ENCODE measurements at regions not wholly inside any gene's neighbourhood (a gene's known extent, or its start where the extent isn't known, plus 50 kb on each side); places are given as distances from the start of the nearest gene placed in this dataset.

GRCh38 chr15:36175186-36175740 is 404.2 kb upstream of the CDIN1 start:
- Mint-ChIP-seq H3K27ac (ENCODE audit: unreplicated experiment) (no peak overlapping the region), H3K4me1 (ENCODE audit: unreplicated experiment) (no peaks in the 10 kb centered on the region)

GRCh38 chr15:36175741-36176291 is 403.6 kb upstream of the CDIN1 start:
- Mint-ChIP-seq H3K27ac (ENCODE audit: unreplicated experiment) (no peak overlapping the region), H3K4me3 (ENCODE audit: unreplicated experiment) (no peak overlapping the region), H3K27me3 (ENCODE audit: unreplicated experiment) (no peaks in the 10 kb centered on the region), H3K4me1 (ENCODE audit: unreplicated experiment) (no peaks in the 10 kb centered on the region), H3K9me3 (ENCODE audit: unreplicated experiment) (no peaks in the 10 kb centered on the region), H3K36me3 (ENCODE audit: low read depth, unreplicated experiment) (no peaks in the 10 kb centered on the region)
- TF ChIP-seq CTCF (IDR thresholded peaks at IDR 0.05; ENCODE audit: unreplicated experiment) = no peak
- no peak for DNase-seq (ENCODE audit: low spot score)

More at GRCh38 chr15:36175186-36175740, 404.2 kb upstream of the CDIN1 start:
- no peak for DNase-seq (ENCODE audit: low spot score)
- no peaks in the 10 kb centered on the region for H3K36me3 Mint-ChIP-seq (ENCODE audit: low read depth, unreplicated experiment)
- H3K9me3 Mint-ChIP-seq (ENCODE audit: unreplicated experiment) = no peaks in the 10 kb centered on the region
- no peak for TF ChIP-seq CTCF (IDR thresholded peaks at IDR 0.05; ENCODE audit: unreplicated experiment)
- no peaks in the 10 kb centered on the region for H3K27me3 Mint-ChIP-seq (ENCODE audit: unreplicated experiment)
- H3K4me3 Mint-ChIP-seq (ENCODE audit: unreplicated experiment) = no peak overlapping the region

DNA sequence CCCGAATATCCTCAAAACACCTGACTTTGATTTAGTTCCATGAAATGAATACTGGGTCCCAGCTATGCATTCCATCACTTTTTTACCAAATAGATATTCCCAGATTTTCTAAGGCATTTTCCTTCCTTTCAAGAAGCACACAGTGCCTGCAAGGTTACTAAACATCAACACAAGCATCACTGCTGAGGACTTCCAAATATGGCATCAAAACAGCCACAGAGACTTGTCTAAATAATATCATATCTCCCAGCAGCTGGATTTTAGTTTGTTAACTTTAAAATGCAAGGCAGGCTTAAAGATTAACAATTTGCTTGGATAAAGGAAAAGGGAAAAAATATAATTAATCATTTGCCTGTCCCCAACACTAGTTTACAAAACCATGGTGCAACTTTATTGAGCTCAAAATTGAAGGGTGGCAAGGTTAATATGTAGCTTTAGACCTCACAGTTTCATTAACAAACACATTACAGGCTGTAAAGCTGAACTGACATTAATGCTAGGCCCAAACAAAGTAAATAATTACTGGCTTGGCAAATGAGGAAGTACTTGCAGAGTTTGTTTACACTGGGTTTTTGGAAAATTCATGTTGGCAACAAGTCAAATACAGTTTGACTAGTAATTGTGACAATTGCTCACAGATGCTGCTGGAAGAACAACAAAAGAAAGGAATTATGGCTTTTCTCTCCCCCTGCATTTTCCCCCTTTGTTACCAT is 401.7 kb upstream of the CDIN1 start:
- Mint-ChIP-seq H3K9me3 (ENCODE audit: unreplicated experiment) (no peaks in the 10 kb centered on the region), H3K27me3 (ENCODE audit: unreplicated experiment) (no peaks in the 10 kb centered on the region), H3K4me1 (ENCODE audit: unreplicated experiment) (no peaks in the 10 kb centered on the region), H3K36me3 (ENCODE audit: low read depth, unreplicated experiment) (no peaks in the 10 kb centered on the region), H3K27ac (ENCODE audit: unreplicated experiment) (no peak overlapping the region), H3K4me3 (ENCODE audit: unreplicated experiment) (no peak overlapping the region)
- no peak for DNase-seq (ENCODE audit: low spot score)
- no peak for TF ChIP-seq CTCF (IDR thresholded peaks at IDR 0.05; ENCODE audit: unreplicated experiment)

- no peak overlapping the region for H3K27ac Mint-ChIP-seq (ENCODE audit: unreplicated experiment)
- TF ChIP-seq CTCF (IDR thresholded peaks at IDR 0.05; ENCODE audit: unreplicated experiment) = no peak
- no peak overlapping the region for H3K4me3 Mint-ChIP-seq (ENCODE audit: unreplicated experiment)
- DNase-seq (ENCODE audit: low spot score) = no peak
- no peaks in the 10 kb centered on the region for H3K27me3 Mint-ChIP-seq (ENCODE audit: unreplicated experiment)
- H3K36me3 Mint-ChIP-seq (ENCODE audit: low read depth, unreplicated experiment) = no peaks in the 10 kb centered on the region
- H3K4me1 Mint-ChIP-seq (ENCODE audit: unreplicated experiment) = no peaks in the 10 kb centered on the region
- H3K9me3 Mint-ChIP-seq (ENCODE audit: unreplicated experiment) = no peaks in the 10 kb centered on the region
Measured at GRCh38 chr15:36178303-36178633, 401.2 kb upstream of the CDIN1 start.

- no peaks in the 10 kb centered on the region for H3K9me3 Mint-ChIP-seq (ENCODE audit: unreplicated experiment)
- DNase-seq (ENCODE audit: low spot score) = no peak
- TF ChIP-seq CTCF (IDR thresholded peaks at IDR 0.05; ENCODE audit: unreplicated experiment) = no peak
- no peaks in the 10 kb centered on the region for H3K36me3 Mint-ChIP-seq (ENCODE audit: low read depth, unreplicated experiment)
- no peak overlapping the region for H3K4me3 Mint-ChIP-seq (ENCODE audit: unreplicated experiment)
- no peaks in the 10 kb centered on the region for H3K27me3 Mint-ChIP-seq (ENCODE audit: unreplicated experiment)
- peaks cover 4% of the 10 kb centered on the region for H3K4me1 Mint-ChIP-seq (ENCODE audit: unreplicated experiment)
- no peak overlapping the region for H3K27ac Mint-ChIP-seq (ENCODE audit: unreplicated experiment)
Measured at GRCh38 chr15:36183201-36183600, 396.2 kb upstream of the CDIN1 start.
